ENCODE measurements at regions not wholly inside any gene's neighbourhood (a gene's known extent, or its start where the extent isn't known, plus 50 kb on each side); places are given as distances from the start of the nearest gene placed in this dataset.

GRCh38 chr7:26102176-26102575, 49.8 kb upstream of the NFE2L3 start:
- TF ChIP-seq, protein P1, sequence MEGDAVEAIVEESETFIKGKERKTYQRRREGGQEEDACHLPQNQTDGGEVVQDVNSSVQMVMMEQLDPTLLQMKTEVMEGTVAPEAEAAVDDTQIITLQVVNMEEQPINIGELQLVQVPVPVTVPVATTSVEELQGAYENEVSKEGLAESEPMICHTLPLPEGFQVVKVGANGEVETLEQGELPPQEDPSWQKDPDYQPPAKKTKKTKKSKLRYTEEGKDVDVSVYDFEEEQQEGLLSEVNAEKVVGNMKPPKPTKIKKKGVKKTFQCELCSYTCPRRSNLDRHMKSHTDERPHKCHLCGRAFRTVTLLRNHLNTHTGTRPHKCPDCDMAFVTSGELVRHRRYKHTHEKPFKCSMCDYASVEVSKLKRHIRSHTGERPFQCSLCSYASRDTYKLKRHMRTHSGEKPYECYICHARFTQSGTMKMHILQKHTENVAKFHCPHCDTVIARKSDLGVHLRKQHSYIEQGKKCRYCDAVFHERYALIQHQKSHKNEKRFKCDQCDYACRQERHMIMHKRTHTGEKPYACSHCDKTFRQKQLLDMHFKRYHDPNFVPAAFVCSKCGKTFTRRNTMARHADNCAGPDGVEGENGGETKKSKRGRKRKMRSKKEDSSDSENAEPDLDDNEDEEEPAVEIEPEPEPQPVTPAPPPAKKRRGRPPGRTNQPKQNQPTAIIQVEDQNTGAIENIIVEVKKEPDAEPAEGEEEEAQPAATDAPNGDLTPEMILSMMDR (IDR thresholded peaks at IDR 0.05): no peak
- no peak for TF ChIP-seq POLR2A (IDR thresholded peaks at IDR 0.05)
